GM21619 (cell line): ENCODE measurements at regions not wholly inside any gene's neighbourhood (a gene's known extent, or its start where the extent isn't known, plus 50 kb on each side); places are given as distances from the start of the nearest gene placed in this dataset.
"Not testable (repeated sequence)": the region's sequence is repeated elsewhere in the genome, so short reads cannot be mapped to it uniquely, and the experiment has no call there.

Experiments used
- ATAC-seq: cut with Tn5 transposase; IDR thresholded peaks from one replicate; pipeline ENCODE4 v1.9.1; 2021; ENCODE audit not compliant: unreplicated experiment

GRCh38 chr9:82880336-82881050, 182.4 kb downstream of the RASEF start:
- ATAC-seq: no peak

- no peak for ATAC-seq
Measured at GRCh38 chr9:82882138-82882537, 180.8 kb downstream of the RASEF start.

- ATAC-seq: no peak
Measured at GRCh38 chr9:82882748-82883147, 180.2 kb downstream of the RASEF start.

GRCh38 chr9:82883436-82883835, 179.5 kb downstream of the RASEF start:
- ATAC-seq: no peak

GRCh38 chr9:82883974-82884373, 179.0 kb downstream of the RASEF start:
- ATAC-seq: not testable (repeated sequence)

GRCh38 chr9:82890401-82890800, 172.5 kb downstream of the RASEF start:
- ATAC-seq: no peak

- ATAC-seq: no peak
Measured at GRCh38 chr9:82890865-82891264, 172.1 kb downstream of the RASEF start.

- ATAC-seq: no peak
Measured at GRCh38 chr9:82891321-82891720, 171.6 kb downstream of the RASEF start.

GRCh38 chr9:82893549-82893948, 169.4 kb downstream of the RASEF start:
- ATAC-seq: no peak

- ATAC-seq: no peak
Measured at GRCh38 chr9:82894548-82894947, 168.4 kb downstream of the RASEF start.

- no peak for ATAC-seq
Measured at GRCh38 chr9:82894961-82895821, 167.8 kb downstream of the RASEF start.

- no peak for ATAC-seq
Measured at GRCh38 chr9:82895822-82896110, 167.2 kb downstream of the RASEF start.

- ATAC-seq: no peak
Measured at GRCh38 chr9:82903503-82903902, 159.4 kb downstream of the RASEF start.

GRCh38 chr9:82911996-82912395, 150.9 kb downstream of the RASEF start:
- no peak for ATAC-seq

- no peak for ATAC-seq
Measured at GRCh38 chr9:82912645-82913044, 150.3 kb downstream of the RASEF start.

GRCh38 chr9:82916238-82916637, 146.7 kb downstream of the RASEF start:
- not testable (repeated sequence) for ATAC-seq

GRCh38 chr9:82920154-82920553, 142.8 kb downstream of the RASEF start:
- no peak for ATAC-seq

GRCh38 chr9:82922686-82923085, 140.3 kb downstream of the RASEF start:
- ATAC-seq: no peak

GRCh38 chr9:82923092-82923911, 139.6 kb downstream of the RASEF start:
- no peak for ATAC-seq

- no peak for ATAC-seq
Measured at GRCh38 chr9:82923912-82924605, 138.9 kb downstream of the RASEF start.
